PC-9 (cell line): ENCODE measurements at regions not wholly inside any gene's neighbourhood (a gene's known extent, or its start where the extent isn't known, plus 50 kb on each side); places are given as distances from the start of the nearest gene placed in this dataset.

Experiments
- BruUV-seq: library from RNA; stranded (reverse); fragments of 400-500 nt; replicated peaks from 2 replicates; lab custom pipeline; 2021; lab: Mats Ljungman, UMichigan
- CTCF ChIA-PET: fragments of 300-600 bp; sonication (Branson Sonifier 250); formaldehyde crosslinking; loops from one replicate; lab custom pipeline; 2022; ENCODE audit warnings: antibody characterized with exemption; lab: Charles Lee
- POLR2A ChIA-PET: fragments of 300-600 bp; sonication (Branson Sonifier 250); formaldehyde crosslinking; loops from one replicate; lab custom pipeline; 2022; ENCODE audit warnings: antibody characterized with exemption; ENCODE audit not compliant: unreplicated experiment; lab: Charles Lee
- DNase-seq, 2 experiments: peaks; one replicate each; pipeline versions ENCODE4 v3.0.0 to v3.0.0-alpha.2; 2015 to 2022; ENCODE audit warnings: mixed read lengths in 1 of 2
- H2AFZ ChIP-seq: fragments of 200-600 bp; sonication (generic); 2 replicates; pipeline ENCODE4 v1.8.1; 2017; ENCODE audit warnings: antibody characterized with exemption
- H3F3A ChIP-seq: fragments of 200-600 bp; sonication (generic); 2 replicates; pipeline ENCODE4 v1.8.1; 2017; ENCODE audit warnings: antibody characterized with exemption, mild to moderate bottlenecking, low read depth; ENCODE audit not compliant: insufficient read depth
- H3K27ac ChIP-seq: fragments of 200-600 bp; sonication (generic); 2 replicates; pipeline ENCODE4 v1.6.1; 2016; ENCODE audit warnings: mixed run types
- H3K27me3 ChIP-seq: fragments of 200-600 bp; sonication (generic); 2 replicates; pipeline ENCODE4 v1.6.1; 2016; ENCODE audit warnings: low read depth, mixed run types; ENCODE audit not compliant: insufficient read depth
- H3K36me3 ChIP-seq: fragments of 200-600 bp; sonication (generic); 2 replicates; pipeline ENCODE4 v1.6.1; 2016; ENCODE audit warnings: low read depth, mixed run types
- H3K4me1 ChIP-seq: fragments of 200-600 bp; sonication (generic); replicated peaks from 2 replicates; pipeline ENCODE4 v1.6.1; 2016; ENCODE audit warnings: mixed run types; ENCODE audit not compliant: insufficient read depth
- H3K4me2 ChIP-seq: fragments of 200-600 bp; sonication (generic); 2 replicates; pipeline ENCODE4 v1.6.1; 2017; ENCODE audit warnings: mixed run types
- H3K4me3 ChIP-seq: fragments of 200-600 bp; sonication (generic); 2 replicates; pipeline ENCODE4 v1.6.1; 2016; ENCODE audit warnings: mixed run types
- H3K79me2 ChIP-seq: fragments of 200-600 bp; sonication (generic); 2 replicates; pipeline ENCODE4 v1.6.1; 2017; ENCODE audit warnings: low read depth, mixed run types
- H3K9me2 ChIP-seq: fragments of 200-600 bp; sonication (generic); 2 replicates; pipeline ENCODE4 v1.8.1; 2017; ENCODE audit warnings: mild to moderate bottlenecking; ENCODE audit not compliant: insufficient read depth
- H3K9me3 ChIP-seq: fragments of 200-600 bp; sonication (generic); 2 replicates; pipeline ENCODE4 v1.8.1; 2016; ENCODE audit warnings: low read depth; ENCODE audit not compliant: insufficient read depth
- H4K20me1 ChIP-seq: fragments of 200-600 bp; sonication (generic); 2 replicates; pipeline ENCODE4 v1.8.1; 2017; ENCODE audit not compliant: insufficient read depth
- CTCF ChIP-seq: fragments of 200-600 bp; sonication (generic); conservative IDR thresholded peaks from 2 replicates; pipeline ENCODE4 v1.6.1; 2017; ENCODE audit warnings: mixed run types, antibody characterized with exemption, mild to moderate bottlenecking, moderate library complexity
- EZH2 ChIP-seq: fragments of 200-600 bp; sonication (generic); IDR thresholded peaks from 2 replicates; pipeline ENCODE4 v1.8.0; 2017; ENCODE audit warnings: antibody characterized with exemption, low read depth
- intact Hi-C: fragments of 100-400 bp; cut with micrococcal nuclease; formaldehyde crosslinking; loops from one replicate; pipeline ENCODE4 v1.10.0; 2022; ENCODE audit not compliant: unreplicated experiment

GRCh38 chr11:33444835-33445594, 187.8 kb downstream of the HIPK3 start:
- Histone ChIP-seq H3K9me3 (no peaks in the 10 kb centered on the region), H3K27ac (no peak overlapping the region), H3K79me2 (no peaks in the 10 kb centered on the region), H3K9me2 (no peaks in the 10 kb centered on the region), H4K20me1 (no peaks in the 10 kb centered on the region), H3K4me3 (no peak overlapping the region), H2AFZ (no peak overlapping the region), H3K36me3 (no peaks in the 10 kb centered on the region), H3K27me3 (no peaks in the 10 kb centered on the region), H3K4me2 (no peak overlapping the region), H3F3A (peaks cover 10% of the 10 kb centered on the region), H3K4me1 (peaks cover 11% of the 10 kb centered on the region)
- POLR2A ChIA-PET, result no interaction called here
- intact Hi-C loops, result no loop called here
- TF ChIP-seq EZH2, result no peak
- TF ChIP-seq CTCF, result no peak
- DNase-seq, result no peak
- CTCF ChIA-PET, result no interaction called here
- no TSS peak for BruUV-seq

- H3K4me2 ChIP-seq, result no peak overlapping the region
- no TSS peak for BruUV-seq
- no peaks in the 10 kb centered on the region for H3K9me2 ChIP-seq
- H3K36me3 ChIP-seq, result no peaks in the 10 kb centered on the region
- H2AFZ ChIP-seq, result no peak overlapping the region
- no peaks in the 10 kb centered on the region for H3K27me3 ChIP-seq
- H3K27ac ChIP-seq, result no peak overlapping the region
- ChIA-PET CTCF (interaction anchor here (0.7 kb wide), 1 partner anchor 724 kb away, joined by 3 read pairs; no protein-coding TSS in a partner anchor), POLR2A (no interaction called here)
- intact Hi-C loops, result no loop called here
- no peaks in the 10 kb centered on the region for H4K20me1 ChIP-seq
- no peaks in the 10 kb centered on the region for H3K79me2 ChIP-seq
- no peaks in the 10 kb centered on the region; the same call in 1 of the 2 replicates for H3F3A ChIP-seq
- no peak overlapping the region for H3K4me3 ChIP-seq
- no peaks in the 10 kb centered on the region for H3K9me3 ChIP-seq
- TF ChIP-seq CTCF (no peak), EZH2 (no peak)
- no peaks in the 10 kb centered on the region for H3K4me1 ChIP-seq
- no peak for DNase-seq
Observed at GRCh38 chr11:33443684-33444083, 186.5 kb downstream of the HIPK3 start.

- no TSS peak for BruUV-seq
- H3F3A ChIP-seq, result no peaks in the 10 kb centered on the region
- no peak overlapping the region for H2AFZ ChIP-seq
- DNase-seq, result no peak
- no peaks in the 10 kb centered on the region for H3K36me3 ChIP-seq
- H3K79me2 ChIP-seq, result no peaks in the 10 kb centered on the region
- no peaks in the 10 kb centered on the region for H4K20me1 ChIP-seq
- intact Hi-C loops, result no loop called here
- POLR2A ChIA-PET, result no interaction called here
- H3K9me2 ChIP-seq, result no peaks in the 10 kb centered on the region
- H3K4me1 ChIP-seq, result no peaks in the 10 kb centered on the region
- TF ChIP-seq CTCF (no peak), EZH2 (no peak)
- H3K27ac ChIP-seq, result no peak overlapping the region
- peaks cover 4% of the 10 kb centered on the region for H3K9me3 ChIP-seq
- CTCF ChIA-PET, result no interaction called here
- no peak overlapping the region for H3K4me2 ChIP-seq
- no peak overlapping the region for H3K4me3 ChIP-seq
- H3K27me3 ChIP-seq, result no peaks in the 10 kb centered on the region
Observed at GRCh38 chr11:33438301-33438700, 181.1 kb downstream of the HIPK3 start.
